BE2C (cell line): ENCODE measurements at regions not wholly inside any gene's neighbourhood (a gene's known extent, or its start where the extent isn't known, plus 50 kb on each side); places are given as distances from the start of the nearest gene placed in this dataset.
"Not testable (repeated sequence)": the region's sequence is repeated elsewhere in the genome, so short reads cannot be mapped to it uniquely, and the experiment has no call there.

Experiments
- DNase-seq: peaks from one replicate; pipeline ENCODE4 v3.0.0-alpha.2; 2020
- H3K27me3 ChIP-seq: fragments of 250-450 bp; sonication (Bioruptor Pico); 2 replicates; pipeline ENCODE4 v1.5.1; 2020; ENCODE audit warnings: mild to moderate bottlenecking
- H3K36me3 ChIP-seq: fragments of 250-450 bp; sonication (Bioruptor Pico); 2 replicates; pipeline ENCODE4 v1.5.1; 2020; ENCODE audit warnings: mild to moderate bottlenecking
- H3K4me1 ChIP-seq: fragments of 250-450 bp; sonication (Bioruptor Pico); 2 replicates; pipeline ENCODE4 v1.5.1; 2020
- H3K4me3 ChIP-seq: 2 replicates; pipeline ENCODE4 v1.5.1; 2011; ENCODE audit warnings: low read depth, low read length
- H3K9me3 ChIP-seq: fragments of 250-450 bp; sonication (Bioruptor Pico); 2 replicates; pipeline ENCODE4 v1.5.1; 2020
- CTCF ChIP-seq: IDR thresholded peaks from 2 replicates; pipeline ENCODE4 v1.5.1; 2012; ENCODE audit warnings: mild to moderate bottlenecking, low read depth, low read length

GRCh38 chr14:105682956-105683570, 156.7 kb downstream of the TMEM121 start:
- Histone ChIP-seq H3K27me3 (no peaks in the 10 kb centered on the region), H3K4me3 (no peak overlapping the region), H3K9me3 (no peaks in the 10 kb centered on the region; the same call in 1 of the 2 replicates), H3K36me3 (no peaks in the 10 kb centered on the region), H3K4me1 (no peaks in the 10 kb centered on the region)
- DNase-seq: no peak
- no peak for TF ChIP-seq CTCF

GRCh38 chr14:105684056-105684455, 157.7 kb downstream of the TMEM121 start:
- not testable (repeated sequence) for H3K27me3 ChIP-seq, H3K9me3 ChIP-seq, DNase-seq, H3K4me1 ChIP-seq, H3K36me3 ChIP-seq, H3K4me3 ChIP-seq

- not testable (repeated sequence) for H3K4me1 ChIP-seq, H3K36me3 ChIP-seq, DNase-seq, H3K9me3 ChIP-seq, H3K27me3 ChIP-seq, H3K4me3 ChIP-seq
These were observed 158.2 kb downstream of the TMEM121 start for GRCh38 chr14:105684597-105684996.

- Histone ChIP-seq H3K4me1 (peaks cover 2% of the 10 kb centered on the region; the same call in 1 of the 2 replicates), H3K9me3 (no peaks in the 10 kb centered on the region; the same call in 1 of the 2 replicates), H3K36me3 (no peaks in the 10 kb centered on the region), H3K27me3 (no peaks in the 10 kb centered on the region), H3K4me3 (no peak overlapping the region)
- no peak for DNase-seq
- no peak for TF ChIP-seq CTCF
These were observed 158.6 kb downstream of the TMEM121 start for GRCh38 chr14:105685003-105685402.

GRCh38 chr14:105685605-105686004, 159.2 kb downstream of the TMEM121 start:
- not testable (repeated sequence) for H3K4me3 ChIP-seq, H3K9me3 ChIP-seq

GRCh38 chr14:105686050-105686449, 159.7 kb downstream of the TMEM121 start:
- not testable (repeated sequence) for H3K9me3 ChIP-seq

More at GRCh38 chr14:105685605-105686004, 159.2 kb downstream of the TMEM121 start:
- H3K27me3 ChIP-seq, H3K36me3 ChIP-seq, DNase-seq, H3K4me1 ChIP-seq: not testable (repeated sequence)

GRCh38 chr14:105686462-105687170, 160.2 kb downstream of the TMEM121 start:
- H3K9me3 ChIP-seq, DNase-seq, H3K4me1 ChIP-seq, H3K36me3 ChIP-seq, H3K4me3 ChIP-seq, H3K27me3 ChIP-seq: not testable (repeated sequence)

More at GRCh38 chr14:105686050-105686449, 159.7 kb downstream of the TMEM121 start:
- H3K27me3 ChIP-seq, DNase-seq, H3K4me1 ChIP-seq, H3K4me3 ChIP-seq, H3K36me3 ChIP-seq: not testable (repeated sequence)

GRCh38 chr14:105687171-105688022, 161.0 kb downstream of the TMEM121 start:
- not testable (repeated sequence) for H3K9me3 ChIP-seq, DNase-seq, H3K36me3 ChIP-seq, H3K4me3 ChIP-seq, H3K4me1 ChIP-seq, H3K27me3 ChIP-seq

- not testable (repeated sequence) for H3K4me1 ChIP-seq, H3K4me3 ChIP-seq, H3K9me3 ChIP-seq, H3K27me3 ChIP-seq, H3K36me3 ChIP-seq
- peak; percentile 57 for DNase-seq
These were observed 161.6 kb downstream of the TMEM121 start for GRCh38 chr14:105688023-105688351.

- not testable (repeated sequence) for H3K36me3 ChIP-seq, H3K27me3 ChIP-seq, H3K9me3 ChIP-seq, H3K4me1 ChIP-seq, H3K4me3 ChIP-seq, DNase-seq
These were observed 162.4 kb downstream of the TMEM121 start for GRCh38 chr14:105688664-105689221.
